K562 (cell line): ENCODE measurements at regions not wholly inside any gene's neighbourhood (a gene's known extent, or its start where the extent isn't known, plus 50 kb on each side); places are given as distances from the start of the nearest gene placed in this dataset.

Source experiments
- DLX4 ChIP-seq: fragments of 250-450 bp; sonication (Bioruptor Pico); IDR thresholded peaks from 2 replicates; pipeline ENCODE4 v1.6.1; 2021; ENCODE audit warnings: mild to moderate bottlenecking
- FOSL1 ChIP-seq: fragments of 200-800 bp; sonication (Bioruptor generic); conservative IDR thresholded peaks from 2 replicates; pipeline ENCODE4 v1.6.1; 2016; ENCODE audit warnings: missing genetic modification characterization, missing compliant biosample characterization
- HDAC8 ChIP-seq: fragments of 450-650 bp; IDR thresholded peaks from 2 replicates; pipeline ENCODE4 v1.6.1; 2016; ENCODE audit warnings: mild to moderate bottlenecking, missing genetic modification characterization, moderate library complexity, missing compliant biosample characterization
- TFE3 ChIP-seq: fragments of 450-650 bp; formaldehyde crosslinking; IDR thresholded peaks from 2 replicates; pipeline ENCODE4 v1.4.0; 2020; ENCODE audit warnings: mild to moderate bottlenecking, mixed read lengths
- ZNF24 ChIP-seq: fragments of 450-650 bp; IDR thresholded peaks from 2 replicates; pipeline ENCODE4 v1.6.1; 2016
- ZNF407 ChIP-seq: fragments of 450-650 bp; IDR thresholded peaks from 2 replicates; pipeline ENCODE4 v1.6.1; 2016; ENCODE audit warnings: low read depth
- ZNF592 ChIP-seq: fragments of 450-650 bp; IDR thresholded peaks from 2 replicates; pipeline ENCODE4 v1.6.1; 2017; ENCODE audit warnings: antibody characterized with exemption, mild to moderate bottlenecking
- ZNF764 ChIP-seq: fragments of 250-450 bp; sonication (Bioruptor Pico); IDR thresholded peaks from 2 replicates; pipeline ENCODE4 v1.4.0; 2020; ENCODE audit warnings: low read depth, mild to moderate bottlenecking, moderate library complexity
- ZNF77 ChIP-seq: fragments of 250-450 bp; sonication (Bioruptor Pico); IDR thresholded peaks from 2 replicates; pipeline ENCODE4 v1.5.0; 2020

GRCh38 chr5:44637916-44638869 lies 170.6 kb upstream of the MRPS30 start (continued):
- TF ChIP-seq ZNF407 (no peak), ZNF77 (CRISPR knock-in tag) (no peak), HDAC8 (tag) (no peak), DLX4 (no peak), FOSL1 (tag) (no peak), ZNF764 (CRISPR knock-in tag) (no peak), ZNF592 (no peak), TFE3 (CRISPR knock-in tag) (no peak), ZNF24 (no peak)
